ENCODE measurements at regions not wholly inside any gene's neighbourhood (a gene's known extent, or its start where the extent isn't known, plus 50 kb on each side); places are given as distances from the start of the nearest gene placed in this dataset.
"Not testable (repeated sequence)": the region's sequence is repeated elsewhere in the genome, so short reads cannot be mapped to it uniquely, and the experiment has no call there.

GRCh38 chr4:38514465-38515146 lies 149.4 kb upstream of the KLF3 start:
- DNase-seq (ENCODE audit: low read depth in 2 of 2), result no peak

GRCh38 chr4:38516190-38516589 lies 147.8 kb upstream of the KLF3 start:
- DNase-seq (ENCODE audit: low read depth in 2 of 2), result no peak

- DNase-seq (ENCODE audit: low read depth in 2 of 2), result no peak
Observed at GRCh38 chr4:38519666-38520065, 144.3 kb upstream of the KLF3 start.

- DNase-seq (ENCODE audit: low read depth in 2 of 2), result no peak
Observed at GRCh38 chr4:38523054-38523453, 140.9 kb upstream of the KLF3 start.

GRCh38 chr4:38523524-38524448 lies 140.2 kb upstream of the KLF3 start:
- DNase-seq (ENCODE audit: low read depth in 2 of 2), result no peak

GRCh38 chr4:38526412-38526811 lies 137.6 kb upstream of the KLF3 start:
- DNase-seq (ENCODE audit: low read depth in 2 of 2), result no peak

- DNase-seq (ENCODE audit: low read depth in 2 of 2), result no peak
Observed at GRCh38 chr4:38529189-38530115, 134.5 kb upstream of the KLF3 start.

- no peak for DNase-seq (ENCODE audit: low read depth in 2 of 2)
Observed at GRCh38 chr4:38530486-38530885, 133.5 kb upstream of the KLF3 start.

GRCh38 chr4:38531141-38531727 lies 132.8 kb upstream of the KLF3 start:
- DNase-seq (ENCODE audit: low read depth in 2 of 2), result peak in 1 of 2 experiments; percentile 1

- DNase-seq (ENCODE audit: low read depth in 2 of 2), result no peak
Observed at GRCh38 chr4:38532908-38533499, 131.0 kb upstream of the KLF3 start.

GRCh38 chr4:38534344-38535045 lies 129.5 kb upstream of the KLF3 start:
- no peak for DNase-seq (ENCODE audit: low read depth in 2 of 2)

- DNase-seq (ENCODE audit: low read depth in 2 of 2), result not testable (repeated sequence)
Observed at GRCh38 chr4:38535071-38535470, 128.9 kb upstream of the KLF3 start.

- DNase-seq (ENCODE audit: low read depth in 2 of 2), result no peak
Observed at GRCh38 chr4:38535717-38536116, 128.3 kb upstream of the KLF3 start.

GRCh38 chr4:38536716-38537115 lies 127.3 kb upstream of the KLF3 start:
- no peak for DNase-seq (ENCODE audit: low read depth in 2 of 2)

GRCh38 chr4:38537666-38538065 lies 126.3 kb upstream of the KLF3 start:
- DNase-seq (ENCODE audit: low read depth in 2 of 2), result no peak

- DNase-seq (ENCODE audit: low read depth in 2 of 2), result no peak
Observed at GRCh38 chr4:38538517-38538916, 125.5 kb upstream of the KLF3 start.

GRCh38 chr4:38539501-38539900 lies 124.5 kb upstream of the KLF3 start:
- no peak for DNase-seq (ENCODE audit: low read depth in 2 of 2)

- no peak for DNase-seq (ENCODE audit: low read depth in 2 of 2)
Observed at GRCh38 chr4:38547052-38547451, 116.9 kb upstream of the KLF3 start.

- no peak for DNase-seq (ENCODE audit: low read depth in 2 of 2)
Observed at GRCh38 chr4:38548256-38548655, 115.7 kb upstream of the KLF3 start.

- no peak for DNase-seq (ENCODE audit: low read depth in 2 of 2)
Observed at GRCh38 chr4:38559374-38559773, 104.6 kb upstream of the KLF3 start.

- no peak for DNase-seq (ENCODE audit: low read depth in 2 of 2)
Observed at GRCh38 chr4:38560340-38560739, 103.7 kb upstream of the KLF3 start.

All from fibroblast of skin of left quadriceps (primary cell).